Right cardiac atrium (tissue), 5 donors: ENCODE measurements at regions not wholly inside any gene's neighbourhood (a gene's known extent, or its start where the extent isn't known, plus 50 kb on each side); places are given as distances from the start of the nearest gene placed in this dataset.

Experiments used
- ATAC-seq, 2 donors: fragments of 200-7000 bp; cut with Tn5 transposase; one replicate each; pipeline versions ENCODE4 v1.8.0 to v1.9.1; 2020; ENCODE audit warnings: moderate library complexity in 2 of 2, mild to moderate bottlenecking in 1 of 2
- DNase-seq, 3 donors: peaks; one replicate each; pipeline ENCODE4 v3.0.0-alpha.2; 2020
- H3K27ac ChIP-seq: one replicate; pipeline ENCODE4 v1.5.1; 2013; ENCODE audit warnings: mild to moderate bottlenecking, low read length, control low read depth, moderate library complexity
- H3K27me3 ChIP-seq: one replicate; pipeline ENCODE4 v1.6.1; 2013; ENCODE audit not compliant: control insufficient read depth, insufficient read depth
- H3K4me1 ChIP-seq: one replicate; pipeline ENCODE4 v1.6.1; 2013; ENCODE audit warnings: low read length; ENCODE audit not compliant: control insufficient read depth, insufficient read depth
- H3K4me3 ChIP-seq: one replicate; pipeline ENCODE4 v1.5.1; 2013; ENCODE audit warnings: low read length, control low read depth
- H3K9me3 ChIP-seq: one replicate; pipeline ENCODE4 v1.6.1; 2013; ENCODE audit warnings: low read length; ENCODE audit not compliant: control insufficient read depth
- WGBS: extraction: QIAGEN DNeasy Blood & Tissue Kit; methylation state at CpG from one replicate; pipeline ENCODE4 v1.1.7; 2013; 5-methylcytosine and 5-hydroxymethylcytosine counted together
- intact Hi-C, 4 donors: fragments of 100-400 bp; cut with DNase I; formaldehyde crosslinking; loops; one replicate each; pipeline versions ENCODE4 v1.11.0 to v1.14.0; 2022 to 2023
- donor health status: healthy with polysubstance abuse.
- donor health status: DM: no; HTN: yes; CAD: no.
- donor health status: DM: no; HTN: no; CAD: no.
- donor health status: DM: no; HTN: yes; CAD: no; lungs with severe emphysema.
- donor health status: DM: yes; HTN: yes; CAD: no.

- Histone ChIP-seq H3K27ac (no peak overlapping the region), H3K4me1 (no peaks in the 10 kb centered on the region), H3K9me3 (no peaks in the 10 kb centered on the region), H3K4me3 (no peak overlapping the region), H3K27me3 (no peaks in the 10 kb centered on the region)
- intact Hi-C loops: loop anchor here in 2 of 4 donors (10.0 kb wide), 2 partner anchors 116 to 1006 kb away; no protein-coding TSS in a partner anchor
- 63% methylated on average over 2 of the region's 2 CpGs for WGBS
- DNase-seq (no peak), ATAC-seq (no peak)
These were observed 383.3 kb upstream of the PKN2 start for GRCh38 chr1:88300752-88301263.

- Histone ChIP-seq H3K9me3 (no peaks in the 10 kb centered on the region), H3K4me1 (no peaks in the 10 kb centered on the region), H3K27ac (no peak overlapping the region), H3K27me3 (no peaks in the 10 kb centered on the region), H3K4me3 (no peak overlapping the region)
- intact Hi-C loops: loop anchor here in 2 of 4 donors (10.0 kb wide), 2 partner anchors 118 to 1008 kb away; no protein-coding TSS in a partner anchor
- 27% methylated on average over 4 of the region's 4 CpGs for WGBS
- DNase-seq (no peak), ATAC-seq (no peak)
These were observed 381.1 kb upstream of the PKN2 start for GRCh38 chr1:88302843-88303486.

GRCh38 chr1:88311265-88311664 is 372.8 kb upstream of the PKN2 start:
- H3K9me3 ChIP-seq: no peaks in the 10 kb centered on the region
- no peak overlapping the region for H3K27ac ChIP-seq
- no peaks in the 10 kb centered on the region for H3K27me3 ChIP-seq
- intact Hi-C loops: no loop called here
- ATAC-seq (no peak), DNase-seq (no peak)
- no peak overlapping the region for H3K4me3 ChIP-seq
- no peaks in the 10 kb centered on the region for H3K4me1 ChIP-seq
- WGBS: 74% methylated on average over 1 of the region's 1 CpG

- ATAC-seq (no peak), DNase-seq (no peak)
- 94% methylated on average over 2 of the region's 2 CpGs for WGBS
- Histone ChIP-seq H3K27me3 (no peaks in the 10 kb centered on the region), H3K4me3 (no peak overlapping the region), H3K4me1 (no peaks in the 10 kb centered on the region), H3K27ac (no peak overlapping the region), H3K9me3 (no peaks in the 10 kb centered on the region)
- intact Hi-C loops: no loop called here
These were observed 372.2 kb upstream of the PKN2 start for GRCh38 chr1:88311907-88312306.

GRCh38 chr1:88317396-88317795 is 366.7 kb upstream of the PKN2 start:
- Histone ChIP-seq H3K27me3 (no peaks in the 10 kb centered on the region), H3K4me1 (no peaks in the 10 kb centered on the region), H3K4me3 (no peak overlapping the region), H3K9me3 (no peaks in the 10 kb centered on the region), H3K27ac (no peak overlapping the region)
- no peak for DNase-seq
- 73% methylated on average over 1 of the region's 1 CpG for WGBS
- no peak for ATAC-seq
- intact Hi-C loops: no loop called here

- no peaks in the 10 kb centered on the region for H3K27me3 ChIP-seq
- ATAC-seq (no peak), DNase-seq (no peak)
- no peak overlapping the region for H3K4me3 ChIP-seq
- H3K27ac ChIP-seq: no peak overlapping the region
- no peaks in the 10 kb centered on the region for H3K9me3 ChIP-seq
- intact Hi-C loops: no loop called here
- H3K4me1 ChIP-seq: no peaks in the 10 kb centered on the region
- 48% methylated on average over 7 of the region's 7 CpGs for WGBS
These were observed 365.3 kb upstream of the PKN2 start for GRCh38 chr1:88318740-88319139.

GRCh38 chr1:88320291-88320690 is 363.8 kb upstream of the PKN2 start:
- 57% methylated on average over 3 of the region's 3 CpGs for WGBS
- Histone ChIP-seq H3K4me1 (no peaks in the 10 kb centered on the region), H3K9me3 (no peaks in the 10 kb centered on the region), H3K27ac (no peak overlapping the region), H3K4me3 (no peak overlapping the region), H3K27me3 (no peaks in the 10 kb centered on the region)
- ATAC-seq (no peak), DNase-seq (no peak)
- intact Hi-C loops: no loop called here

- no peak overlapping the region for H3K4me3 ChIP-seq
These were observed 362.4 kb upstream of the PKN2 start for GRCh38 chr1:88321706-88322105.

GRCh38 chr1:88324899-88325298 is 359.2 kb upstream of the PKN2 start:
- H3K27ac ChIP-seq: no peak overlapping the region

More at GRCh38 chr1:88321706-88322105, 362.4 kb upstream of the PKN2 start:
- DNase-seq (no peak), ATAC-seq (no peak)
- Histone ChIP-seq H3K9me3 (no peaks in the 10 kb centered on the region), H3K27me3 (no peaks in the 10 kb centered on the region), H3K4me1 (no peaks in the 10 kb centered on the region), H3K27ac (no peak overlapping the region)
- 80% methylated on average over 2 of the region's 2 CpGs for WGBS
- intact Hi-C loops: no loop called here

GRCh38 chr1:88327391-88328267 is 356.4 kb upstream of the PKN2 start:
- Histone ChIP-seq H3K27me3 (no peaks in the 10 kb centered on the region), H3K4me1 (no peaks in the 10 kb centered on the region), H3K9me3 (no peaks in the 10 kb centered on the region), H3K27ac (no peak overlapping the region), H3K4me3 (no peak overlapping the region)
- DNase-seq (peak in 1 of 3 donors; percentile 16), ATAC-seq (peak; percentile 70 to 86)
- intact Hi-C loops: no loop called here
- 57% methylated on average over 5 of the region's 5 CpGs for WGBS

More at GRCh38 chr1:88324899-88325298, 359.2 kb upstream of the PKN2 start:
- H3K9me3 ChIP-seq: no peaks in the 10 kb centered on the region
- no peaks in the 10 kb centered on the region for H3K27me3 ChIP-seq
- no peaks in the 10 kb centered on the region for H3K4me1 ChIP-seq
- no peak for ATAC-seq
- no peak overlapping the region for H3K4me3 ChIP-seq
- intact Hi-C loops: no loop called here
- DNase-seq: no peak
- 73% methylated on average over 3 of the region's 3 CpGs for WGBS

- H3K27me3 ChIP-seq: no peaks in the 10 kb centered on the region
- no peaks in the 10 kb centered on the region for H3K9me3 ChIP-seq
- no peak for ATAC-seq
- no peak overlapping the region for H3K27ac ChIP-seq
- no peaks in the 10 kb centered on the region for H3K4me1 ChIP-seq
- H3K4me3 ChIP-seq: no peak overlapping the region
- DNase-seq: no peak
- 44% methylated on average over 4 of the region's 4 CpGs for WGBS
- intact Hi-C loops: no loop called here
These were observed 353.9 kb upstream of the PKN2 start for GRCh38 chr1:88330201-88330600.
